LoVo (cell line): ENCODE measurements at regions not wholly inside any gene's neighbourhood (a gene's known extent, or its start where the extent isn't known, plus 50 kb on each side); places are given as distances from the start of the nearest gene placed in this dataset.

ENCODE experiments used
- DNase-seq: peaks from one replicate; pipeline ENCODE4 v3.0.0-alpha.2; 2016; ENCODE audit warnings: low spot score

DNA sequence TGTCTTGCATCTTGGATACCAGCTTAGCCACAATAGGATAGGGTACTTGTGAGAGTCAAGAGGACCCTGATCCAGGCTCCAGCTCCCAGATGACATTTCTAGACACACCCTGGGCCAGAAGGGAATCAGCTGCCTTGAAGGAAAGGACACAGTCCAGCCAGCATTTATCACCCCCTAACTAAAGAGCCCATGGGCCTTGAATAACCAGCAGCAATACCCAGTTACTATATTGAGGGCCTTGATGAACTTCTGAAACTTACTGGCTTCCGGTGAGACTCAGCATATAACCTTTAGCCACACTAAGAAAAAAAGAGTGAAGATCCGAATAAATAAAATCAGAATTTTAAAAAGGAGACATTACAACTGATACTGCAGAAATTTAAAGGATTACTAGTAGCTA is 1135.4 kb downstream of the LRFN5 start:
- DNase-seq = no peak

DNA sequence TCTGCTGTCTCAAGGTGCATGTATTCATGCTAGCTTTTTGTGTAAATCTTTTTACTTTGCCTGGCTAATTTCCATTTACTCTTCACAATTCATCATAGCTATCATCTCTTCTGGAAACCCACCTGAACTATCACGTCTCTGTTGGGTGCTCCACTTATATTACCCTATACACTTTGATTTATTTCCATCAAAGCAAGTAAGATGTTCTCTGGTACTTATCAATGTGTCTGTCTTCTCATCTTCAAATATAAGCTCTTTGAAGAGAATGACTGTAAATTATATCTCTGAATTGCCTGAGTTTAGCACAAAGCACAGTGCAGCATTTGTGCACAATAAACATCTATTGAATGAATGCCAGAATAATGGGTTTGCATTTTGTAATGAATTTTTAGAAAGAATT is 1129.7 kb downstream of the LRFN5 start:
- DNase-seq = no peak

DNA sequence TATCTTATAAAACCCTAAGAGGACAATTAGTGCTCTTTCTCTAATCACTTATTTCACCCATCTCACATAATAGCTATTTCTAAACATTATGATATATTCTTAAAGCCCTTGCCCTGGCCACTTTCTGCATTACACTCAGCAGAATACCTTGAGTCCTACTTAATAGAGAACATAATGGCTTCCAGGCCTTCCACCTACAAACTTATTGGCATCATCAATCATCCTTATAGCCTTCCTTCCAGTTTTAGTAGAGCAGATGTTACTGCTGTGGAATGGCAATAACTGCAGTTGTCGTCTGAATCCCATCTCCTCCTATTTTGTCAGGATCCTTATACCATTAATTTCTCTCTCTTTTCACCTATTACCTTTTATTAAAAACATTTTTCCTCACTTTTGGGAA is 1127.4 kb downstream of the LRFN5 start:
- no peak for DNase-seq

DNA sequence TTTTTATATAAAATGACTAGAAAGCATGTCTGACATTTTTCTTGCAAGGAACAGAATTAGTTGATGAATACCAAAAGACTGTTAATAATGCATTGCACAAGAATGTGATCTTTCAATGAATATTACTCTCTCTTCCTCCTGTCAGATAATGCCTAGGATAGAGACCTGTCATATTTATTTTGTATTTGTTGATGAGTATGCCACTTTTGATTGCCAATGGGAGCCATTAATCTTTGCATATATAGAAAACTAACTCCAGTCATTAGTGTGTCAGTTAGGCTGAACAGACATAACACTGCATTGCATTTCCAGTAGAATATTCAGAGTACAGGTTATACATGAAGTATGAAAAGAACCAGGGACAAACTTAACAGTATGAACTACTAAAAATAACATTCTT is 1125.3 kb downstream of the LRFN5 start:
- no peak for DNase-seq

DNA sequence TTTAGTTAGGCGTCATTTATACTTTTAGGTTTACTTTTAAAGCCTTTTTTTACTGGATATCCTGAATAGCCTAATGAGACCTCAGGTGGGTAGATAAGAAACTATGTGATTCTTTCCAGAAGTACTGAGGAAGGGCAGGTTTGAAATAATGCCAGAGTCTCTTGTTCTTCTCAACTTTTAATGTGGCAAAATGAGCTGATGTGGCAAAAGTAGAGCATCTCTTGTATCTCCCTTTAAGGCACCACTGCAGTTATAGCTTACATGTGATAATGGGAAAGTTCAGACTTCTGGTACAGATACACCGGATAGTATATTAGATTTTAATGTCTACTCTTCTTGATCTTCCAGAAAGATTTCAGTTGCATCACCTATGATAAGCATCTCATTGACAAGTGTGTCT is 1124.8 kb downstream of the LRFN5 start:
- DNase-seq = no peak

DNA sequence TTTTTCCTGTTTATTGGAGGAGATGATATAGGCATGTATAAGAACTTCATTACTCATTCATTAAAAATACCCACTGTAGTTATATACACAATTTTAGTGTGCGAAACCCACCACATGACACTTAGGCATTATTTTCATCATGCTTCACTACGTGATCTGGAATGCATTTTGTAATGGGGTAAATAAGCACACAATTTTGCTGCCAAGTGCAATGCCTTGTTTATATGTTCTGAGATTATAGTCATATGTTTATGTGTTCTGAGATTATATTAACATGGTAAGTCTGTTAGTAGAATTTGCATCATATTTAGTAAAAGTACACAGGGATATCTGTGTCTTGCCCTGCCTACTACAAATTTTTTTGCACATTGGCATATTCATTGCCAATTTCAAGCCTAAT is 1123.0 kb downstream of the LRFN5 start:
- DNase-seq = no peak

DNA sequence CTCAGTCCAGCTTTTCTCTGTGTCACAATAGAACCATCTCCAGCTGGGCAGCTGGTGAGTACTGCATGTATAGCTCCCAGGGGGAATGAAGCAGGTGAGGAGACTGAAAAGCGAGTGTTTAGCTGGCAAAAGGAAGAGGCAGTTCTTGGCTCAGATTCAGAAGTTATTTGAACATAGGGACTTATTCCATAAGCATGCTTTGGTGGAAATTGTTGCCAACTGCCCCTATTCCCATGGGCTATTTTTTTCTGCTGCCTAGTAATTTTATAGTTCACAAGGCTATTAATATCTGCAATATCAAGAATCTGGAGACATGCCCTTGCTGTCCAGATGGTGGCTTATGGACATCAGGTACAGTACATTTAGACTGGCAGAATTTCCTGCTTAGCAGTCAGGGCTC is 1112.7 kb downstream of the LRFN5 start:
- DNase-seq = no peak

DNA sequence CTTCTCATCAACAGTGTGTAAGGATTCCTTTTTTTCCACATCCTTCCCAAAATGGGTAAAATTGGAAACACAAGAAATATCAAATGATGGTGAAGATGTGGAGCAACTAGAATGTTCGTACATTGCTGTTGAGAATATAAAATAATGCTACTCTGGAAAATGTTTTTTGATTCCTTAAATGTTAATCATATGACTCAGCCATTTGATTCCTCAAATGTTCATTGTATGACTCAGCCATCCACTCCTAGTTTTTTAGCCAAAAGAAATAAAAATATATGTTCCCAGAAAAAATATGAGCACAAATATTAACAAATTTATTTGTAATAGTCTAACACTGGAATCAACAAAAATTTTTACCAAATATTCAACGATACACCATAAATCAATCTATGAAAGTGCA is 1108.6 kb downstream of the LRFN5 start:
- DNase-seq = no peak

DNA sequence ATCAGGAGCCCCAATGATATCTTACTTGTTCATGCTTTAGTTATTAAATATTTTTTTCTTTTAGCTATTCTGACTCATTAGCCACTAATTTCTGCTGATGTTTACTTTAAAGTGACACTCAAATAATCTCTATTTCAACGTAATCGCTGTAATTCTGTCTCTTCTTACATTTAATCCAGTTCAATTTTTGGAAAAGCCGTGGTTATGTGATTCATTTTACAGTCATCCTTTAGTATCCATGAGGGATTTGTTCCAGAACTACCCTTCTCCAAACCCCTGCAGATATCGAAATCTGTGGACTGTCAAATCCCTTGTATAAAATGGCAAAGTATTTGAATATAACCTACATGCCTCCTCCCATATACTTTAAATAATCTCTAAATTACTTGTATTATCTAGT is 1103.4 kb downstream of the LRFN5 start:
- no peak for DNase-seq

DNA sequence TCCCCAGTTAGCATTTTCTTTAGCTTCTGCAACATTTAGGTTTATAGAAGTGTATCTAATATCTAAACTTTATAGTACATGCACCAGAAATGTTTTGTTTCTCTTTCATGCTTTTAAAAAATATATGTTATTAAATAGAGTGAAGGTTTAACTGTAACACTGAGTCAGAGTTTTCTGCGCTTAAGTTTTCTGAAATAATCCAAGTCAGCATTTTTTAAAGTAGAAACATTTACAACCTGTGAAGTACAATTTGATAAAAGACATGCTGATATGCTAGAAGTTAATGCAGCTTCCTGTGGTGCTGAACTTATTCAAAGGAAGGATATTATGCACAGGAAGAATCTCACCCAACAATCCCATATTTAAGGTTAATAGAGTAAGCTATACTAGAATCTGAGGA is 1096.8 kb downstream of the LRFN5 start:
- DNase-seq = no peak

DNA sequence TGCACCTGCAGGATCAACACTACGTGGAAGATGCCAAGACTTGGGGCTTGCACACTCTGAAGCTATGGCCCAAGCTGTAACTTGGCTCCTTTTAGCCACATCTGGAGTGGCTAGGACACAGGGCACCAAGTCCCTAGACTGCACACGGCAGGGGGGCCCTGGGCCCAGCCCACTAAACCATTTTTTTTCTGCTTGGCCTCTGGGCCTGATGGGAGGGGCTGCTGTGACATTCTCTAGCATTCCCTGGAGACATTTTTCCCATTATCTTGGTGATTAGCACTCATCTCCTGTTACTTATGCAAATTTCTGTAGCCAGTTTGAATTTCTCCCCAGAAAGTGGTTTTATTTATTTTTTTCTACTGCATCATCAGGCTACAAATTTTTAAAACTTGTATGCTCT is 1080.7 kb downstream of the LRFN5 start:
- DNase-seq = no peak

DNA sequence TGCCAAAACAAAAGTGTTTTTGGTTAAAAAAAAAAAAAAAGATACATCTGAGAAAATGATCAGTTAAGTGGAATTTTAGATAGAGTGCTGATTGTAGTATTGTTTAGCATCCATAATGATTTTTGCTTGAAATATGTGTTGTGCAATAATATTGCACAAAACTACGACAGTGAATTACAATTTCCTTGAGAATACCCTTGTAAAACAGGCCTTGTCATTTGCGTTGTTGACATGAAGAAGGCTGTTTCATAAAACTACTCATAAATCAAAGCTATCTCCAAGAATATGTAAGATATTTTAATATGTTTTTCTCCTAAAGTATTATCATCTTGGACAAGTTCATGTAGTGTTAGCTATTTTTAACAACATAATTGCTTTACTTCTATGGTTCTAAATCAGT is 1077.0 kb downstream of the LRFN5 start:
- DNase-seq = no peak

DNA sequence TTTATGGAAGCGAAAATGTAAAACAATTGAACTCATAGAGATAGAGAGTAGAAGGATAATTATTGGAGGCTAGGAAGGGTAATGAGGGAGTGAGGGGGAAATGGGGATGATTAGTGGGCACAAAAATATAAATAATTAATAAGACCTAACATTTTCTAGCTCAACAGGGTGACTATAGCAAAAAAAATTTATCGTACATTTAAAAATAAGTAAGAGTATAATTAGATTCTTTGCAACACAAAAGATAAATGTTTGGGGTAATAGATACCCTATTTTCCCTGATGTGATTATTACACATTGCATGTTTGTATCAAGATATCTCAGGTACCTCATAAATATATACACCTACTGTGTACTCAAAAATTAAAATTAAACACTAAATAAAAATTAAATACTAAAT is 1070.0 kb downstream of the LRFN5 start:
- no peak for DNase-seq

DNA sequence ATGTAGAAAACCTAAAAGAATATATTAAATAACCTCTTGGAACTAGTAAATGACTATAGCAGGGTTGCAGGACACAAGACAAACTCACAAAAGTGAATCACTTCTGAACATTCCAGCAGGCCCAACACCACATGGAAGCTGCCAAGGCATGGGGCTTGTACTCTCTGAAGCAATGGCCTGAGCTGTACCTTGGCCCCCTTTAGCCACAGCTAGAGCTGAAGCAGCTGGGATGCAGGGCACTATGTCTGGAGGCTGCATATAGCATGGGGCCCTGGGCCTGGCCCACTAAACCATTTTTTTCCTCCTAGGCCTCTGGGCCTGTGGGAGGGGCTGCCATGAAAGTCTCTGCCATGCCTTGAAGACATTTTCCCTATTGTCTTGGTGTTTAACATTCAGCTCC is 1067.3 kb downstream of the LRFN5 start:
- DNase-seq = no peak

DNA sequence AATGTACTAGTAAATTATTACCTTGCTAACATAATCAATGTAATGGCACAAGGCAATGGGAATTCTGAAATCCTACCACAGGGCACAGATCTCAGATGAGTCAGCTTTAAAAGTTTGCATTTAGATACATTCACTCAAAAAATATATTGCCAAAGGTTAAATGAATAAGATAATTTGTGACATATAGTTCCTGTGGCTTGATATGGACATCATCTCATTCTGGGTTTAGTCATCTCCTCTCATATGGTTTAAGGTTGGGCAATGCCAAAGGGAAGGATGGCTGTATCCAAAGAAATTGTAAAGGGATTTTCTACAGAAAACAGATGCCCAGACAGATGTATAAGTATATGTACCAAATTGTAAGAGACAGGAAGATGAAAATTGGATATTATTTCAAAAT is 1065.0 kb downstream of the LRFN5 start:
- no peak for DNase-seq

DNA sequence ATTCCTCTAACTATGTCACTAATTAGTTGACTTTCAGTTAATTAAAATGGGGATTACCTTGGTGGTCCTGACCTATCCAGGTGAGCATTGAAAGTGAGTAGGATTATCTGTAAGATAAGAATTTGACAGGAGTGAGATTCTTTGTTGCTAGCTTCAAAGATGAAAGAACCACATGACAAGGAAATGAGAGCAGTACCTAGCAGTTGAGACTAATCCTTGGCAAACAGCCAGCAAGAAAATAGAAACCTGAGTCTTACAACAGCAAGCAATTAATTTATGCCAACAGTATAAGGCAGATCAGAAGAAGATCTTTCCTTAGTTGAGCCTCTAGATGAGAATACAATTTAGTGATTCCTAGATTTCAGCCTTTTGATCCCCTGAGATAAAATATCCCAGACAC is 1058.4 kb downstream of the LRFN5 start:
- DNase-seq = no peak

DNA sequence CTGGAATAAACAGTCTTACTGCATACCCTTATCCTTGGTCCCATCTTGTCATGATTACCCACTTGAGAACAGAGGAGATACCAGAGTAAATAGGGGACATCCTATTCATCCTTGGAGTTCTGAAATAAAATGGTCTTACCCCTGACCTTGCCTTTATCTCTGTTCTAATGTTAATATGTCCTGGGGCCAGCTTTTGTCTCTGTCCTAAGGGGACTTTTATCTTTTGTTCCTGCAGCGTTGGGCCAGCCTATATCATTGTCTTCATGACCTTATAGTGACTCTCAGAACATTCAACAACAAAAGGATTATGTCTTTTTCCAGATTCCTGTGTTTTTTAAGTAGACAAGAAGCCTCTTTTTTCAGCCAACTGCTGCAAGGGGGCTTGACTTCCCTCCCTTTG is 1057.5 kb downstream of the LRFN5 start:
- no peak for DNase-seq

DNA sequence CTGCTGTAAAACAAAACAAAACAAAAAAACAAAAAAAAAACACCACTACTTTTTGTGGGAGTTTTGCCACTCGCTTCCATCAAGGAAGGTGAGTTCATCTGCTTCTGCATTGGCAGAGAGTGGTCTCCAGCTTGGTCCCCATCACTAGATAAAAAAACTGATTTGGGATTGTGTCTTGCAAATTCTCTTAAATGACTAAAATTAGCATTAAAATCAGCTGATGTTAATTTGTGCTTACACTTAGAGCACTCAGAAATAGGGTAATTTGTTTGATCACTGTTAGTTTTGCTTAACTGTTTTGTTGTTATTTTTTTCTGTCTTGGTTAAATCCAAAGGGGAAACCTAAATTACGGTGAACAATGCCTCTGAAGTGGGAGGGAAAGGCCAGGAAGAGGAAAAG is 1048.0 kb downstream of the LRFN5 start:
- DNase-seq = no peak

DNA sequence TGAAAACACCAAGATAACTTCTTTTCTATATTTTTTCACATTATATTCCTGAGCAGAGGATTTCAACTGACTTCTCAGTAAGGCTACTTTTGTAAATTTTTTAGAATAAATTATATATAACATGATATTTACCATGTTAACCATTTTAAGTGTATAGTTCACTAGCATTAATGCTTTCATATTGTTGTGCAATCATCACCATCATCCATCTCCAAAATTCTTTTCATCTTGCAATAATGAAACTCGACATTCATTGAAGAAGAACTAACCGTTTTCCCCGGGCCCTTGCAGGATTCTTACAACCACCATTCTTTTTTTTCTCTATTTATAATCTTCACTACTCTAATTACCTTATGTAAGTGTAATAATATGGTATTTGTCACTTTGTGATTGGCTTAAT is 1036.1 kb downstream of the LRFN5 start:
- DNase-seq = no peak

DNA sequence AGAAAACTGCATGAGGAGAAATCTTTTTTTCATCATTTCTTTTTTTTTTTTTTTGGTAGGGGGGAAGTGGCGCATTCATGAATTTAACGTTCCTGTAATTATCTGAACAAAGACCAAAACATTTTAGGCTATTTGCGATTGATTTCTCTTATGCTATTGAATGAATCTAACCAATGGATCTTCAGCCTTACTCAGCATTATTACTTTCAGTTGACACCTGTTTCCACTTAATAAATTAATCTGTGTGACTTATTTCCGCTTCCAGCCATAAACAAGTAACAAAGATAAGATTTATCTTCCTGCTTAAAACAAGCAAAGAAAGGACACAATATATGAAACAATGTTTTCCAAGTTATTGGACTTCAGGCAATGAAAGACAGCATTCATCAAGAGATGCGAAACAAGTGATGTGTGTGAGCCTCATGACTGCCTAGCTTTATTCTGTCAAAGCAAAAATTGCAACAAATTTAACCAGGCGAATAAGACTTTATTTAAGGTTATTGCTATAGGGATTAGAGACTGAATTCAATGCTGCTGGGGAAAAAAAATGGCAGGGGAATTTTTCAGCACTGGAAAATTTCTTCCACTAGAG is 1026.9 kb downstream of the LRFN5 start:
- DNase-seq = no peak

DNA sequence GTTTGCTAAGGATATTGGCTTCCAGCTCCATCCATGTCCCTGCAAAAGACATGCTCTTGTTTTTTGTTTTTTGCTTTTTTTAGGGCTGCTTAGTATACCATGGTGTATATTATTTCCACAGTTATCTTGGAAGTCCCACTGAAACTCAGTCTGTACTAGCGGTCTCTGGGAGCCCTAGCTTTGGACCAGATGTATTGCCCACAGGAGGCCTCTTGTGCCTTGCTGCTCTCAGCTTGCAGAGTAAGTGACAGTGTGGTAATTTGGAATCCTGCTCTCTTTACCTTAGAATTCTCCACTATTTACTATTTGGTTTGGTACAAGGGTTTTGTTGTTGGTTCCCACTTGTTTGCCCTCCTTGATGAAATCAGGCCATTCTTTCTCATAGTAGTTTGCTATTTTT is 1022.9 kb downstream of the LRFN5 start:
- DNase-seq = no peak

DNA sequence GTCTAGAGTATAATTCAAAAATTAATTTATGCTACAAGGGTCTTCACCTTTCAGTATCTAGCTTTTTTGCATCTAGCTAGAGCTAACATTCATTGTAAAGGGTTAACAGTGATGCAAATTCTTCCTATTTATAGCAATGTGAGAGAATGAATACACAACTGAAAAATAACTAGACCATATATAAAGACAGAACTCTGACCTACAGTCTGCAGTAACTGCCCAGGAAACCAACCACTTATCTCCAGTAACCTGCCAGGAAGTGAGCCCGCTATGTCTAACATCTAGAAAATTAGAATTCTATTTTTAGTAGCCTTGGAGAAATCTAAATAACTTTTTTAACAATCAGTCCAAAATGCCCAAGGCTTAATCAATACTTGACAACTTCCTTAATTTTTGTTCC is 1021.9 kb downstream of the LRFN5 start:
- no peak for DNase-seq

DNA sequence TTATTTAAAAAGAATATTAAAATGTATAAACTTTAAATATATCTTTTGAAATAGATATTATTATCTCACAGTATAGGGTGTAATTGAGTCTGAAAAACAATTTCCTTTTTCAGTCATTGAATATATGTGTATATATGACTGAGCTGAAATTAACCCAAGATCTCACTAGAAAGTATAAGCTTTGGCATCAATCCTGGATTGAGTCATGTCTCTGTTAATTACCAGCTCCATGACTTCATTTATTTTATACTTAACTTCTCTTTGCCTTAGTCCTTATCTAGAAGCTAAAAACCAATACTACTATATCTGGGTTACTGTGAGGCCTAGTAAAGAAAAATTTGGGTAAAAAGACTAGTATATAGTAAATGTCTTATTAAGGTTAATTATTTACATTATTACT is 1020.3 kb downstream of the LRFN5 start:
- DNase-seq = no peak

DNA sequence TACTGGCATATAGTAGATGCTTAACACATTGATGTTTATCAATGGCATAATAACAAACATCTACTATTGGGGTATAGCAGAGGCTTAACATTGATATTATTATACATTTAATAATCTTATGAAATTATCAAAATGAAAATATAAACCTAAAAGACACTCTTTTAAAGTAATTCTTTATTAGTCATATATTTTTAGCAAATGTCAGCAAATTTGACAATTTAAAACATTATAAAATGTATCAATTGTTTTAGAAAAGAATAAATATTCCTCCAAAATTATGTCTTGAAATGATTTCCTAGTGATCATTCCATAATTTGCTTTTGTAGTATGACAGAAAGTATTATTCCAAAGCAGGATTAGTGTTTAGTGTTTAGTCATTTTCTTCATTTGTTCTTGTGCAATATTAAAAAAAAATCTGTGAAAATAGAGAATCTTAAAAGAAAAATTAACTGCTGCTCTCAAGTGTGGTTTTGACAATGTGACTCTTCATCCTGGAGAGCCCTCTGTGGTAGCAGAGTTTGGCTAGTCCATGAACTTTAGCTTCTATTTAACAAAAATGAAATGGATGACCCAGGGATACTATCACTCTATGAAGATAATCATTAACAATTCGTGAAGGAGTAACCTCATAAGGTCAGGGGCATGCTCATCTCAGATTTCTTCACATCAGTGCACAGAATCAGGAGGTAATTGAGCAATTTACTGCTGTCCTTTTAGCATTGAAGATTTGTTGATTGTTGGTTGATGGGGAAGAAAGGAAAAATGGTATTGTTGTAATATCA is 1018.5 kb downstream of the LRFN5 start:
- no peak for DNase-seq
